Loucy (cell line): ENCODE measurements at regions not wholly inside any gene's neighbourhood (a gene's known extent, or its start where the extent isn't known, plus 50 kb on each side); places are given as distances from the start of the nearest gene placed in this dataset.

Experiments
- H2AFZ ChIP-seq: fragments of 200-600 bp; sonication (generic); 2 replicates; pipeline ENCODE4 v1.6.0; 2016; ENCODE audit warnings: antibody characterized with exemption, mild to moderate bottlenecking, low read length, moderate library complexity
- H3F3A ChIP-seq: fragments of 200-600 bp; 2 replicates; pipeline ENCODE4 v1.6.0; 2016; ENCODE audit warnings: antibody characterized with exemption, low read depth, mild to moderate bottlenecking
- H3K27me3 ChIP-seq: fragments of 200-600 bp; sonication (generic); 2 replicates; pipeline ENCODE4 v1.6.1; 2014; ENCODE audit warnings: low read length, mild to moderate bottlenecking; ENCODE audit not compliant: insufficient read depth, poor library complexity, severe bottlenecking
- H3K36me3 ChIP-seq: fragments of 200-600 bp; sonication (generic); 2 replicates; pipeline ENCODE4 v1.6.1; 2016; ENCODE audit warnings: low read length; ENCODE audit not compliant: insufficient read depth
- H3K4me1 ChIP-seq: fragments of 200-600 bp; sonication (generic); 2 replicates; pipeline ENCODE4 v1.5.1; 2014; ENCODE audit warnings: low read length, mild to moderate bottlenecking; ENCODE audit not compliant: insufficient read depth, poor library complexity, severe bottlenecking
- H3K4me2 ChIP-seq: fragments of 200-600 bp; sonication (generic); 2 replicates; pipeline ENCODE4 v1.6.0; 2014; ENCODE audit warnings: antibody characterized with exemption, low read length, low read depth, mild to moderate bottlenecking; ENCODE audit not compliant: poor library complexity, severe bottlenecking
- H3K4me3 ChIP-seq: fragments of 200-600 bp; sonication (generic); 2 replicates; pipeline ENCODE4 v1.5.1; 2014; ENCODE audit warnings: low read length, mild to moderate bottlenecking, mixed read lengths; ENCODE audit not compliant: poor library complexity, severe bottlenecking
- H3K79me2 ChIP-seq: fragments of 200-600 bp; sonication (generic); 2 replicates; pipeline ENCODE4 v1.6.1; 2014; ENCODE audit warnings: low read length; ENCODE audit not compliant: insufficient read depth
- H3K9ac ChIP-seq: fragments of 200-600 bp; sonication (generic); 2 replicates; pipeline ENCODE4 v1.6.0; 2014; ENCODE audit warnings: mild to moderate bottlenecking, low read depth, low read length, moderate library complexity; ENCODE audit not compliant: poor library complexity, severe bottlenecking
- H3K9me2 ChIP-seq: fragments of 200-600 bp; sonication (generic); replicated peaks from 2 replicates; pipeline ENCODE4 v1.6.1; 2016; ENCODE audit warnings: low read depth, low read length, mixed read lengths
- H3K9me3 ChIP-seq: fragments of 200-600 bp; sonication (generic); 2 replicates; pipeline ENCODE4 v1.6.1; 2014; ENCODE audit warnings: mild to moderate bottlenecking, antibody characterized with exemption, low read length, low read depth; ENCODE audit not compliant: insufficient read depth
- H4K20me1 ChIP-seq: fragments of 200-600 bp; sonication (generic); 2 replicates; pipeline ENCODE4 v1.6.0; 2014; ENCODE audit warnings: antibody characterized with exemption, low read length, mild to moderate bottlenecking; ENCODE audit not compliant: insufficient read depth, poor library complexity, severe bottlenecking
- CTCF ChIP-seq: fragments of 200-600 bp; sonication (generic); conservative IDR thresholded peaks from 2 replicates; pipeline ENCODE4 v1.5.1; 2014; ENCODE audit warnings: mild to moderate bottlenecking, antibody characterized with exemption, low read length
- EZH2phosphoT487 ChIP-seq: fragments of 200-600 bp; IDR thresholded peaks from 2 replicates; pipeline ENCODE4 v1.6.1; 2018; ENCODE audit warnings: antibody characterized with exemption, mild to moderate bottlenecking, moderate library complexity, borderline replicate concordance

DNA sequence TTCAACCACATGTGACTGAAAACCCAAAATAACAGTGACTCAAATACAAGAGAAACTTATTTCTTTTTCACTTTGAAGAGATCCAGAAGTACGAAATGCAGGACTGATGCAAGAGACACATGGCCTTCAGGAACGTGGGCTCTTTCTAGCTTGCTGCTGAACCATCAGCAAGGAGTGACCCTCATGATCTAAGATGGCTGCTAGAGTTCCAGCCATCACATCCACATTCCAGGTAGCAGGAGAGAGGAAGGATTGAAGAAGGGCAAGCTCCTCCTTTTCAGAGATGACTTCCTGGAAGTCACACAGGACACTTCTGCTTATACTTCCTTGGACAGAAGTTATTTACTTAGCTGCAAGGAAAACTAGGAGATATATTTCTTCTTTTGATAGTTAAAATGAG, 67.6 kb upstream of the BCL11B start:
- H3K9me3 ChIP-seq, result no peaks in the 10 kb centered on the region
- no peaks in the 10 kb centered on the region for H3K79me2 ChIP-seq
- no peak overlapping the region for H3K4me2 ChIP-seq
- H3K36me3 ChIP-seq, result no peaks in the 10 kb centered on the region
- H4K20me1 ChIP-seq, result no peaks in the 10 kb centered on the region
- H3K4me3 ChIP-seq, result no peak overlapping the region
- H3K9me2 ChIP-seq, result no peaks in the 10 kb centered on the region
- no peaks in the 10 kb centered on the region for H3K4me1 ChIP-seq
- H2AFZ ChIP-seq, result no peak overlapping the region
- TF ChIP-seq EZH2phosphoT487, result no peak
- TF ChIP-seq CTCF, result no peak
- H3K9ac ChIP-seq, result no peak overlapping the region
- no peaks in the 10 kb centered on the region for H3F3A ChIP-seq
- H3K27me3 ChIP-seq, result no peaks in the 10 kb centered on the region

DNA sequence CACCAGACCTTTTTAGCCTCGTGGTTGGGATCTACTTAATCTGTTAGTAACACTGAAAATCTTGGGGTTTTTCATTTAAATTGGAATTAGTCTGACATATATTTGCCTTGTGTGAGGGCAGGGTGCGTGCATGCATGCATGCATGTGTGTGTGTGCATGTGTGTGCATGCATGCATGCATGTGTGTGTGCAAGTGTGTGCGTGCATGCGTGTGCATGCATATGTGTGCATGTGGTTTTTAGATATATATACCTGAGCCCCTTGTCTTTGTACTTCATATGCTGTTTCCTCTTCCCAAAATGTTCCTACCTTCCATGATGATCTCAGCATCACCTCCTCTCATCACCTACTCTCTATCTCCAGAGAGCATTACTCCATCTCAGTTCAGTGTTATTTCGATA, 66.3 kb upstream of the BCL11B start:
- Histone ChIP-seq H3K4me1 (no peaks in the 10 kb centered on the region), H3K36me3 (no peaks in the 10 kb centered on the region), H3K4me2 (no peak overlapping the region), H3K79me2 (no peaks in the 10 kb centered on the region), H3K9ac (no peak overlapping the region), H3K4me3 (no peak overlapping the region), H4K20me1 (no peaks in the 10 kb centered on the region), H3K9me2 (no peaks in the 10 kb centered on the region), H2AFZ (no peak overlapping the region), H3K27me3 (no peaks in the 10 kb centered on the region), H3F3A (no peaks in the 10 kb centered on the region), H3K9me3 (no peaks in the 10 kb centered on the region)
- TF ChIP-seq EZH2phosphoT487, result no peak

GRCh38 chr14:99333841-99334635, 62.0 kb upstream of the BCL11B start:
- H3K9me2 ChIP-seq, result no peaks in the 10 kb centered on the region
- no peak overlapping the region for H3K9ac ChIP-seq
- H2AFZ ChIP-seq, result no peak overlapping the region
- H3K27me3 ChIP-seq, result no peaks in the 10 kb centered on the region
- H3K4me3 ChIP-seq, result no peak overlapping the region
- no peaks in the 10 kb centered on the region for H3K36me3 ChIP-seq
- no peak overlapping the region for H3K4me2 ChIP-seq
- no peaks in the 10 kb centered on the region for H4K20me1 ChIP-seq
- no peaks in the 10 kb centered on the region for H3K79me2 ChIP-seq
- no peaks in the 10 kb centered on the region for H3K9me3 ChIP-seq
- TF ChIP-seq EZH2phosphoT487 (no peak), CTCF (no peak)
- H3K4me1 ChIP-seq, result no peaks in the 10 kb centered on the region
- H3F3A ChIP-seq, result no peaks in the 10 kb centered on the region

GRCh38 chr14:99333214-99333613, 61.2 kb upstream of the BCL11B start:
- H3K4me2 ChIP-seq, result no peak overlapping the region
- H3K9me3 ChIP-seq, result no peaks in the 10 kb centered on the region
- H3F3A ChIP-seq, result no peaks in the 10 kb centered on the region
- no peaks in the 10 kb centered on the region for H3K79me2 ChIP-seq
- H4K20me1 ChIP-seq, result no peaks in the 10 kb centered on the region
- H3K9ac ChIP-seq, result no peak overlapping the region
- no peak overlapping the region for H3K4me3 ChIP-seq
- H3K9me2 ChIP-seq, result no peaks in the 10 kb centered on the region
- H3K4me1 ChIP-seq, result no peaks in the 10 kb centered on the region
- no peaks in the 10 kb centered on the region for H3K36me3 ChIP-seq
- H2AFZ ChIP-seq, result no peak overlapping the region
- H3K27me3 ChIP-seq, result no peaks in the 10 kb centered on the region
- no peak for TF ChIP-seq EZH2phosphoT487
- no peak for TF ChIP-seq CTCF
